ENCODE measurements at regions not wholly inside any gene's neighbourhood (a gene's known extent, or its start where the extent isn't known, plus 50 kb on each side); places are given as distances from the start of the nearest gene placed in this dataset.

DNA sequence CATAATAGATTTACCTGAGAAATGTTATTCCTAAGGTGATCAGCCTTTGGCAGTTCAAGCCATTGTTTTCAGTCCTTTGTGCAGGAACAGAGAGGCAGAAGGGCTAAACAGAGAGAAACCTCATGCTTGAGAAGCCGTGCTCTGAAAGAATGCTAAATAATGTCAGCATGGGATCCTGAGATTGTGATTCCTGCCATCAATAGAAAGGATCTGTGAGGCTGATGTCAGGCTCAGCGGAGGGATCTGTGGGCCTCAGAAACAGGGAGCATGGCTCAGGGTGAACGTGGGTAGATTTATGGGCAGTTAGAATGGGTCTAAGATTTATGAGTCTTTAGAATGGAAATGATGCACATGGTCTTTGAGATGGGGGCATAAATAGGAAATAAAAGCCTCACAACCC is 439.2 kb upstream of the IGFBP3 start:
- DNase-seq (ENCODE audit: low spot score): no peak

DNA sequence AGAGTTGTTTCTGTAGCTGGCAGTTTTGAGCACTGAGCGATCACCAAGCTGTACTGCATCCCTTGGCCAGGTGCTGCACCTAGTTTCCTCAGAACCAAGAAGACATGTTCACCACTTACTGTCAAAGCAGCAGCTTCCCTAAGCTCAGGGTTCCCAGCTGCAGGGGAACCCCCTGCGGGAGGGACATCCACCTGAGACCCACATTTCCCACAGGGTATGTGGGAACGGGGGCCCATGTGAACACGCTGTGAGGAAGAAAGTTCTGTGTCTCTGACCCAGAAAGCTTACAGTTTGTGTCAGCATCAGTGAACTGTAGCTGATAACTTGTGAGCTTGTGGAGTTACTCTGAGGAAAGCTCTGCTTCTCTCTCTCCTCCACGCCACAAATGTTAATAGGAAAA is 436.8 kb upstream of the IGFBP3 start:
- DNase-seq (ENCODE audit: low spot score): no peak

DNA sequence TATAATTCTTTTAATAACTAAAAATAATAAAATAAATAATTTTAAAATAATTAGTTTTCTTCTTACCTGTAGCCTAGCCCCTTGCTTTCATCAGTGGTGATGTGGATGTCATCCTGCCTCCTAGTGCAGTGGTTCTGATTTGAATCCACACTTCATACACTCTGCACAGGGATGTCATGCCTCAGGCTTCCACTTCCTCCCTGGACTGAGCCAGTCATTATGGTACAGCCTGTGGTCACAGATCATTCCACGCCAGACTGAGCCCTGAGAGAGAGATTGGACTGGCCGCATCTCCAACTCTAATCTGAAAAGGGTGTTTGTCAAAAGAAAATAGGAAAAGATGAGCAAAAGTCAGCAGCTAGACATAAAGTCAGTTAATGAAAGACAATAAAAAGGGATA is 436.2 kb upstream of the IGFBP3 start:
- no peak for DNase-seq (ENCODE audit: low spot score)

DNA sequence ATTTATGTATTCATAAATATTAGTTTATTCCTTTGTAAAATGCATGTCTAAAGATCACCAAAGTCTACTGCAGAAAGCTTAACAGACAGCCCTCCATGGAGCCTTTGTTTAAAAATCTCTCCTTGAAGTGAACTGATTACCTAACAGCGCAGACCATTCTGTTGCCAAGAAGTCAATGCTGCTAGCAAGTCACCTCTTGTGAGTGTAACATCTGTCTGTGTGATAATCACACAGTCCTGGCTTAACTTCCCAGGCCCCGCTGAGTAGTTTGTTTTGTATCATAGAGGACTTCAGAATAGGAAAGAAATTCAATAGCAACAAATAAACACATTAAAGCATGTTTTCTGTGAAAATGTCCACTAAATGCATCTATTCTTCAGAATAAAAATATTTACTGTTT is 435.3 kb upstream of the IGFBP3 start:
- no peak for DNase-seq (ENCODE audit: low spot score)

DNA sequence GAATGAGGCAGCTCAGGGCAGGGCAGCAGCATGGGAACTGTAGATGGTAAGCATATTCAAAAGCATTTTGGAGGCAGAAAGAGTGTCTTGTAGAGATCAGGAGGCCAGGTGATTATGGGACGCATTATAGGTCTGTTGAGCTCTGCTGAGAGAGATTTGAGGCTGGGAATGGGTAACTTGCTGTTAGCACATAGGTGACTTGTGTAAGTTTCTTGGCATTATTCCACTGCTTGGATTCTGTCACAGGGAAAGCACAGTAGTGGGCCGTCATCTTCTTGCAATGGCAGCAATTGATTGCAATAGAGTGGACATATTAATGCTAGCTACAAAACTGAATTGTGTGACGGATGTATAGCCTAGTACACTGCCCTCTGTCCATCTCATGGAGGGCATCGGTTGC is 434.3 kb upstream of the IGFBP3 start:
- DNase-seq (ENCODE audit: low spot score): no peak

DNA sequence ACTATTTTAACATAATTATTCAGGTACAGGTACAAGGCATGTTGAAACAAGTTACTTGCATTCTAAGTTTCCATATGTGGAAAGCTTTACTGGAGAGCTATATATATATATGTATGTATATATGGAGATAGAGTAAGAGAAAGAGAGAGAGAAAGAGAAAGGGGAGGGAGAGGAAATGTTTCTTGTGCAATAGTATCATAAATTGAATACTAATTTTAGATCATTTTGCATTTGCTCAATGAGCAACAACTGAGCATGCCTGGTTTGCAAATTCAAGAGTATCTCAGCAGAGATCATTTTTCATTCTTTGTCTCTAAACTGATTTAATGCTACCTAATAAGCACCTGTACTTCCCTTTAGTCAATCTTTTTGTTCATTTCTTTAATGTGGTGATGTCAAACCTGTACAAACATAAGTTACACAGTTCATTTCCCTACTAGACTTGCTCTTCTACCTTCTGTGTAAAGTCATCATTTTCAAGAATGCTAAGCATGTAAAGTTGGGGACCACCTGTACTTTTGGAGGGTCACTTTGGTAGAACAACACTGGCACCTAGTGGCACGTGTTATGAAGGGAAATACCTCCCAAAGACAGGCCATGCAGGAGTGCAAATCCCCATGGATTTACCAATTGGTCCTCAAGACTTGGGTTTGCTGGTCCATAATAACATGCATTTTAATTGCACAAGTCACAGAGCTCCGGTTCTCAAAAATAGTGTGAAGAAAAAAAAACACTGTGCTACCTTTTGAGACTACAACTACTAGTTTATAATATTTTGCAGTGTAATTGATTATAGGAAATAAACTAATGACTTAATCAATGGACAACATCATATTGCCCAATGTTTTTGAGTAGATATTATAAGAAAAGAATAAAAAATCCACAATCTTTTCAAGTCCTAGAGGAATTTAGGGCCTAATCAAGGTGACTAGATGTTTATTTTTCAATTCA is 431.2 kb upstream of the IGFBP3 start:
- peak; percentile 67 for DNase-seq (ENCODE audit: low spot score)

DNA sequence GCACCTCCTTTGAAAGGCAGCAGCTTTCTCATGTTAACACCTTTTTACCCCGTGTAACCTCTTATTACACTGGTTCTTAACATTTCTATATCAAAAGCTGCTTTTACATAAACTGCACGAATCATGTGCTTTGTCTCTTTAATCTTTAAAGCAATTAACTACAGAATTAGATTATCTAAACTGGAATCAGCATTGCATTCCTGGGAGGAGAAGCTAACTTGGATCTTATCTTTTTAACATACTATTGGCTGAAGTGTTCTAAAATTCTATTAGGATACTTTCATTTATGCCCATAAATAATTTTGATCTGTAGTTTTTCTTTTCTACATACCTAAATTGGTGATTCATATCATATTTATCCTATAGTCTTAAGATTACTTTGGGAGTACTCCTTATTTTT is 428.4 kb upstream of the IGFBP3 start:
- DNase-seq (ENCODE audit: low spot score): no peak

DNA sequence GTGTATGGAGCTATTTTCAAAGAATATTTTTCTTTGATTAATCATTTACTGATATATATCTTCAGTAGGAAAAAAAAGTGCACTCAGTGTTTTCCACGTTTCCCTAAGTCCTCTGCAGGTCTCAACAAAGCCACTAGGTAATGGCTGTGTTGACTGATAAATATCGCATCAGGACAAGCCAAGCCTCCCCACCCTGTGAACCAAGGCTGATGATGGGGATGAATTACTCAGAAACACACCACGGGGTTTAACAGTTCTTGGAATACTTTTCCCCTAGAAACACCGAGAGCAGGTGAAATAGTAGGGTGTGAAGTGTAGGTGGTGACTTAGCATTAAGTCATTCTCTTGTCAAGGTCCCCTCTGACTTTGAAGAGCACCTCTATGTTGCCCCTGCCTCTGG is 423.5 kb upstream of the IGFBP3 start:
- no peak for DNase-seq (ENCODE audit: low spot score)

DNA sequence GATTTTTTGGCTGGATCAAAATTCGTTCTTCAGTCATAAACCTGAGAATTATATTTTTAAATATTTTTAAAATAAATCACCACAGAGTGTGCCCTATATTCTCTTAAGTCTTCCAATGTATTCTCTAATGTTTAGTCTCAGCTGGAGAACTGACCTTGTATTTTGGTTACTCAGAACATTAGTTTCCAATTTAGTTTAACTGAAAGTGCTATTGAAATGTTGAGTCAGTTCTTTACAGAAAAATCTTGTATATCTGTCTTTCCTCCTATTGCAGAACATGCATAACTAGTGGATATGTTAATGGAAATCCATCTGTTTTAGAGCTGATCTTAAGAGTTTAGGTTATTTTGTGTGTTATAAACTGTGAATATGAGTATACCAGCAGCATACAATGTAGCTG is 422.7 kb upstream of the IGFBP3 start:
- no peak for DNase-seq (ENCODE audit: low spot score)

DNA sequence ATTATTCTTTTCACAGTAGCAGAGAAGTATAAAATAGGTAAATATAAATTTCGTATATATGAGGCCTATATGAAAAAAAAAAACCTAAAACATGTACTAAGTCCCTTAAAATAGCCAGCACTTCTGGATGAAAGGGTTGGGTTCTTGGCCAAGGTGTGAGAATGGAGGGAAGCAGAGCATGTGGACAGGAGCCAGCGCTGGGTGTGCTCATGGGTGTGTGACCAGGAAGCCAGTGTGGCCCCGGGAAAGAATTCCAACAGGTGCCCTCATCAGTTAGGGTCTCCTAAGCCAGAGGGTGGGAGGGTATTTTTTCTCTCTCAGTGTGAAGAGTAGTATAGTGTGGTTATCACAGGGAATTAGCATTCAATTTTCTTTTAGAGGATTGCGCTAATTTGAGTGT is 401.9 kb upstream of the IGFBP3 start:
- no peak for DNase-seq (ENCODE audit: low spot score)

DNA sequence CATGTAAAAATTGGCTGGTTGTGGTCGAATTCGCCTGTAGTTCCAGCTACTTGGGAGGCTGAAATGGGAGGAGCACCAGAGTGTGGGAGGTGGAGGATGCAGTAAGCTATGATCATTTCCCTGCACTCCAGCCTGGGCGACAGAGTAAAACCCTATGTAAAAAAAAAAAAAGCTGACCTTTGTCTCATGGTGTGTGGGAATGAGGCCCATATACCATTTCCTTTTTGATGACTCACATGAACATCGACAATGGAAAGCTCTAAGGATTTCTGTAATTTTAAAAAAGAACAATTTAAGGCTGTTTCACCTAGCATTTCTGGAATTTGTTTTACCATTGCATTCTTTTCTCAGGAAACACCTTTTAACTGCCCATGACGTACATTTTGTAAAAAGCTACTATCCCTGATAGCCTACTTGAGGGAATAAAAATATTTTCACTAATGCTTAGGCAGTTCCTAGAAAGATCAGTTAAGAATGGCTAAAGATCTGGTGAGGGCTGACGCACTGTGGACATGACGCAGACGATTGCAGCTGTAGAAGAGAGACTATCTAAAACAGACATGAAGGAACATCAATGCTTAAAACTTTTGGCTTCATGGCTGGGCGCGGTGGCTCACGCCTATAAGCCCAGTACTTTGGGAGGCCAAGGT is 400.6 kb upstream of the IGFBP3 start:
- peak; percentile 90 for DNase-seq (ENCODE audit: low spot score)

DNA sequence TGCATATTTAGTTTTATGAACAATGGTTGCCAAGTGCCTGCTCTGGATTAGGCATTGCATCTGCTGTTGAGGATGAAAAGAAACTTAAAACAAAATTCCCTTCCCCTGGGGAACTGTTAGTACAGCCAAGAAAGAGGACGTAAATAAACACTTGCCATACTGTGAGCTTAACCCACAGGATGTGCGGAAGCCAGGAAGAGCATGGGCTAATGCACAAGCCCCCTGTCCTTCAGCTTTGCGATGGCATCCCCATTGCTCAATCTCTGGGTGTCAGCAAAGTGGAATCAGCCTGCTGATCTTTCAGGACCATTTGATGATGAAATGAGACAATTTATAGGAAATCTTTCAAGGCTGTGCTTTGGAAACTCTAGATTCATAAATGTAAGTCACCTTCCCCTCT is 399.9 kb upstream of the IGFBP3 start:
- no peak for DNase-seq (ENCODE audit: low spot score)

DNA sequence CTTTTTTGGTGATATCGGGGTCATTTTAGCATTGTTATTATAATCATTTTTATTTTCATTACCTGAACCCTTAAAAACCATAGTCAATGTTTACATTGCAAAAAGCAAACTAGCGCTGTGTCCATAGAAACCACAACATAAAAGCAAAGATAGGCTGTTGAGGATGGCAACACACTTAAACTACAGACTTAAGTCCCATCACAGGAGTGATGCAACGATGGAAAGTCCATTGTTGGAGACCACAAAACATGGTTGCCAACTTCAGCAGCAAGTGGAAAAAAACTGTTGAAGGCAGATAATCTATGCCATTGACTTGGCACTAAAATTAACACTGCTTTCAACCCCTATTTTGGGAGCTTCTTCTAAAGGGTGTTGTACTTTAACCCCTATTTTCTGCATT is 398.8 kb upstream of the IGFBP3 start:
- no peak for DNase-seq (ENCODE audit: low spot score)

DNA sequence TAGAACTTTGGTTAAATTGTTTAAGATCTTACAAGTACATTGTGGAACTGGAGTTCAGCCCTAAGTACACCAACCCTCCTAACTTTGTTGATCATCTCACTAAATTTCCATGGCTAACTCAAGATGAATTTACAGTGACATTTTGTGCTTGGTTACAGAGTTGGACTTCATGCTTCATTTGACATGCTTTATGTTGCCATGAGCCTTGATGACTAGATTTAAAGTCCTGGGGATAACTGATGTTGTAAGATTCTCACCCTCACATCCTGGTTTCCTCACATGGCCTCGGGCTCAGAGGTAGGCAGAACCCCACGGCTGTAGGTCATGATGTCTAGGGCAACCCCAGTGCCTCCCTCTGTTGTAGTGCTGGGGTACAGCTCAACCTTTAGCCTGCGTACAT is 397.2 kb upstream of the IGFBP3 start:
- DNase-seq (ENCODE audit: low spot score): no peak

DNA sequence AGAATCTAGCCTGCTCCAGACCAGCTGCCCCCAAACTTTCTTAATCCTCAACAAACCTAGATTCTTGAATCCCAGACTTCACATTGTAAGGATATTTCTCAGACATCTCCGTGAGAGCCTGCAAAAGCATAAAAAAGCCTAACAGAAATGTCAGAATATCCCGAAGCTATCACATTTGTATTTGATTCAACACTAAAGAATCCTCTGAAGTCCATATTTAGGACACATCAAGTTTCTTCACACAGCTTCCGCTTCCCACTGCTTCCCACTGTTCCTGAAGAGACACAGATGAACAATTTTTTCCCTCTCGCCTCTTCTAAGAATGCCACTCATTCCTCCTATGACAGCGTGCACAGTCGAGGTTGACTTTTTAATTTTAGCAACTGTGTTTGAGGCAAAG is 396.2 kb upstream of the IGFBP3 start:
- DNase-seq (ENCODE audit: low spot score): no peak

DNA sequence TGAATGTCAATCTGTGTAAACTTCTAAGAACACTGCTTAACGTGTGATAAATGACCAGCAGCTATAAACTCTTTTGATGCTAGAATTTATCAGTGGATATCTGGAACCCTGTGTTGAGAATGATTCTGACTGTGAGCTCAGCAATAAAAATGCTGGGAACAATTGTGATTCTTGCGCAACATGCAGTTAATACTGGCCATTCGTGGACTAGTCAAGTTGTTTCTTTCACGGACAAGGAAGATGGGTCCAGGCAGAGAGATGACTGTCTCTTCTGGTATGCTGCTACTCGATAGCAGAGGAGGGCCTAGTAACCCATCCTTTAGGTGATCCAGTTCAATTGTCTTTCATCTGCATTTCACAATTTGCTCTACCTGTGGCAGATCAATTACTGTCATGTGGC is 394.8 kb upstream of the IGFBP3 start:
- DNase-seq (ENCODE audit: low spot score): no peak

DNA sequence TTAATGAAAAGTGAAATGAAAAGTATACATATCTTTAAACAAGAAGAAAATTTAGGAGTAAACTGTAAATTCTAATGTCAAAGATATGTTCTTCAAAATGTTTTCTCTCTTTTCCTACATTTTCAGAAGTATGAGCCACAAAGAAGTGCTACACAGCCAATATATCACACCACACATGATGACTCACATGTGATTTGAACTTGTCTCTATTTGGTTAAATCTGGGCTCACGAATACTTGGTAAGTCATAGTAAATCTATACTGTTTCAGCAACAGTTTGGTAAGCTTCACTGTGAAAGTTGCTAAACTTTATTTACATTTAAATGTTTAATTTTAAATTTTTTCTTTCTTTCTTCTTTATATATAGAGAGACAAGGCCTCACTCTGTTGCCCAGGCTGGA is 380.6 kb upstream of the IGFBP3 start:
- DNase-seq (ENCODE audit: low spot score): no peak

DNA sequence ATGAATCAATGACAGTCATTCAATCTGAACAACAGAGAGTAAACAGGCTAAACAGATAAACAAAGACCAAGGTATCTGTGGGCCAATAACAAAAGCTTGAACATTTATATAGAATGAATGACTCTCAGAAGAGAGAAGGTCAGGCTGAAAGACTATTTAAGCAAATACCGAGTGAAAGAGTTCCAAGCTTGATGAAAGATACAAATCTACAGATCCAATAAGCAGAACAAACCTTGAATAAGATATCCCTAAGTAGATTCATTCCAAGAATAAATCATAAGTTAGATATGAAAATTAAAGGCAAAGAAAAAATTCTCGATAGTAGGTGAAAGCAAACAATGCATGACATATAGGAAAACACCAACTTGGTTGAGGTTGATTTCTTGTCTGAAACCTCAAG is 376.4 kb upstream of the IGFBP3 start:
- no peak for DNase-seq (ENCODE audit: low spot score)

DNA sequence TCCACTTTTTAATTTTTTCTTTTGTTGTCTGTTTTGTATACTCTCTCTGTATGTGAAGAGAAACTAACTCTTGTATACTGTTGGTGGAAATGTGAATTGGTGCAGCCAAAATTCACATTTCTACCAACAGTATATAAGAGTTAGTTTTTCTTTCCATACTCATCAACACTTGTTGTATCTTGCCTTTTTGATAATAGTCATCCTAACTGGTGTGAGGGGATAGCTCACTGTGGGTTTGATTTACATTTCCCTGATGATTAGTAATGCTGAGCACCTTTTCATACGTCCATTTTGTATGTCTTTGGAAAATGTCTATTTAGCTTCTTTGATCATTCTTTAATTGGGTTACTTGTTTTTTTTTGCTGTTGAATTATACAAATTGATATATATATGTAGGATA is 375.5 kb upstream of the IGFBP3 start:
- DNase-seq (ENCODE audit: low spot score): no peak

DNA sequence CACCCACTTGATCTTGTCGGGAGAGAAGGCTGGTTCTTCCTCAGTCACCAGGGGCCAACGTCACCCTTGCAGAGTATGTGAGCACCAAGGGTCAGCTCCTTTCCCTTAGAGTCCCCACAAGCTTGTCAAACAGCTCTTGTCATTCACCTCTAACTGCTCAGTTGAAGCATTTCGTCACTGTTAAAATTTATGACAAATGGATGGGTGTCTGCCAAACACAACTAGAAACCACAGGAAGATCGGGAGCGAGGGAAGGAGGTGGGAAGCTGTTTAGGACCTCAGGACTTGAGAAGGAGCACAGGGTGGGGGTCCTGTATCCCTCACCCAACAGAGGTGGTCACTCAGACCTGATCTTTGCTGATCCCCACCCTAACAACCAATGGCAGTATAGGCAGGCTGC is 373.3 kb upstream of the IGFBP3 start:
- no peak for DNase-seq (ENCODE audit: low spot score)

DNA sequence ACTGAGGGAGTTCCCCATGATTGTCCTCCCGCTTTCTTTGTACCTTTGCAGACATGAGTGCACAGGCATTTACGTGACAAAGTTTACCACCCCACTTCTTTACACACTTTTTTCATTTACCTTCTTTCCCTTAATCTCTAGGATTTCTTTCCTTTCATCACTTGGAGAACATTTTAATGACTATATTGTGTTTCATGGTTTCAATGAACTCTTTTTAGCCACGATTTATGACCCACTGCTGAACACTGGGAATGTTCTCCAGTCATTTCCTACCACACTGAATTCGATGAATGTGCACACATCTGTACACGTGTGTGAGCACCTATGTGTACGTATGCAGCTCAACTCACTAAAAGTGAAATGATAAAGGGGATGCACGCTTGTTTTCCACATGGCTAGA is 371.7 kb upstream of the IGFBP3 start:
- no peak for DNase-seq (ENCODE audit: low spot score)

DNA sequence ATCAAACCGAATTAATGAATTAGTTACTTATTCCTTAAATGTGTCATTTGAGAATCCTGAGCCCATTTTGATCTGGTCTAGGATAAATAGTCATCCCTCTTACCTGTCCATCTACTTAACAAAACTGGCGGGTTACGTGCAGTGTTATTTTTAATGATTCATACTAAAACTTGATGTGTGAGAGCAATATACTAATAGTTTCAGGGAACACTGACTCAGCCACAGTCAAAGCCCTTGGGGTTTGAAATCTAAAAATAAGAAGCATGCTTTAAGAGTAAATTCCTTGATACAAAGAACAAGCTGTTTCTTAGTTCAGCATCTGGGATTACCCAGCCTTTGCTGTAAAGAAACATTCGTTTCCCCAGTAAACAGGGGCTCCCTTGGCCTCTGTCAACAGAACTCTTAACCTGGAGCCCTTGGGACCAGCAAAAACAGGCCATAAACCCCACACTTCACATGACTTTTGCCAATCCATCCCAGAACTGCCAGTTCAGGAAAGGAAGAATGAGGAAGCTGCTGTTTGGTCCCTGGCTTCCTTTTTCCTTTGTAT is 370.6 kb upstream of the IGFBP3 start:
- peak; percentile 4 for DNase-seq (ENCODE audit: low spot score)

DNA sequence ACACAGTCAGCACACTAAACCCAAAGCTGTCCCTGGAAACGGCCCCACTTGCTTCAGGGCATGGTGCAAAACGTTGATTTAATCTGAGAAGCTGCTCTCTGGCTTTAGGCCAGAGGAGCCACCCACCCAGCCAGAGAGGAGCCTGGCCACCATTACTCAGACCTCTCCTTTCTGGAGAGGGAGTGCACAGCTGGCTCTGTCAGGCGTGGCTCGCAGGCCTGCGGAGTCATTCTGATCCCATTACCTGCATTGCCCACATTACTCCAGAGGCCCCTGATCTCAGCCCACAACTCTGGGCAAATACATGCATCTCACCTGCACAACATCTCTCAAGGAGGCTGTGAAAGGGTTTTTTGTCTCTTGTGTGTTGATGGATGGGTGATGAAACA is 370.0 kb upstream of the IGFBP3 start:
- peak; percentile 10 for DNase-seq (ENCODE audit: low spot score)
